ENCODE measurements at regions not wholly inside any gene's neighbourhood (a gene's known extent, or its start where the extent isn't known, plus 50 kb on each side); places are given as distances from the start of the nearest gene placed in this dataset.

- no peak for DNase-seq (ENCODE audit: low read depth)
- no peak for TF ChIP-seq CTCF (IDR thresholded peaks at IDR 0.05; ENCODE audit: insufficient read depth, low read length)
Observed at GRCh38 chr12:67078957-67079356, 190.2 kb upstream of the CAND1 start.

GRCh38 chr12:67080637-67081036 lies 188.5 kb upstream of the CAND1 start:
- TF ChIP-seq CTCF (IDR thresholded peaks at IDR 0.05; ENCODE audit: insufficient read depth, low read length) = no peak
- H3K4me3 ChIP-seq (ENCODE audit: low read depth, low read length) = no peak overlapping the region
- DNase-seq (ENCODE audit: low read depth) = no peak

More at GRCh38 chr12:67078957-67079356, 190.2 kb upstream of the CAND1 start:
- H3K4me3 ChIP-seq (ENCODE audit: low read depth, low read length) = no peak overlapping the region

- no peak for DNase-seq (ENCODE audit: low read depth)
- no peak for TF ChIP-seq CTCF (IDR thresholded peaks at IDR 0.05; ENCODE audit: insufficient read depth, low read length)
- H3K4me3 ChIP-seq (ENCODE audit: low read depth, low read length) = no peak overlapping the region
Observed at GRCh38 chr12:67082221-67082620, 186.9 kb upstream of the CAND1 start.

- no peak overlapping the region for H3K4me3 ChIP-seq (ENCODE audit: low read depth, low read length)
- DNase-seq (ENCODE audit: low read depth) = no peak
- TF ChIP-seq CTCF (IDR thresholded peaks at IDR 0.05; ENCODE audit: insufficient read depth, low read length) = no peak
Observed at GRCh38 chr12:67085699-67086098, 183.5 kb upstream of the CAND1 start.

GRCh38 chr12:67086116-67086515 lies 183.0 kb upstream of the CAND1 start:
- H3K4me3 ChIP-seq (ENCODE audit: low read depth, low read length) = no peak overlapping the region
- DNase-seq (ENCODE audit: low read depth) = no peak
- no peak for TF ChIP-seq CTCF (IDR thresholded peaks at IDR 0.05; ENCODE audit: insufficient read depth, low read length)

- no peak overlapping the region for H3K4me3 ChIP-seq (ENCODE audit: low read depth, low read length)
- no peak for DNase-seq (ENCODE audit: low read depth)
Observed at GRCh38 chr12:67088401-67089118, 180.6 kb upstream of the CAND1 start.

More at GRCh38 chr12:67088401-67089118, 180.6 kb upstream of the CAND1 start:
- TF ChIP-seq CTCF (IDR thresholded peaks at IDR 0.05; ENCODE audit: insufficient read depth, low read length) = no peak

All from fibroblast of the aortic adventitia (primary cell).